ENCODE measurements at regions not wholly inside any gene's neighbourhood (a gene's known extent, or its start where the extent isn't known, plus 50 kb on each side); places are given as distances from the start of the nearest gene placed in this dataset.
A peak's percentile ranks its signal among the peaks of the same experiment; 100 is the strongest.
"Not testable (repeated sequence)": the region's sequence is repeated elsewhere in the genome, so short reads cannot be mapped to it uniquely, and the experiment has no call there.

GRCh38 chr1:65605621-65606020, 185.2 kb downstream of the LEPR start:
- DNase-seq (ENCODE audit: low read depth) = peak; percentile 18
- TF ChIP-seq POLR2A (IDR thresholded peaks at IDR 0.05; ENCODE audit: extremely low read depth, insufficient read length) (no peak), MYC (IDR thresholded peaks at IDR 0.05; ENCODE audit: low read depth, low read length) (no peak), CTCF (IDR thresholded peaks at IDR 0.05; ENCODE audit: low read depth, low read length) (no peak), MAX (IDR thresholded peaks at IDR 0.05; ENCODE audit: low read depth, low read length) (no peak)

GRCh38 chr1:65606426-65606825, 186.0 kb downstream of the LEPR start:
- no peak overlapping the region for H3K4me3 ChIP-seq (ENCODE audit: low read depth, low read length)
- no peak for TF ChIP-seq POLR2A (IDR thresholded peaks at IDR 0.05; ENCODE audit: extremely low read depth, insufficient read length)
- no peak for TF ChIP-seq MYC (IDR thresholded peaks at IDR 0.05; ENCODE audit: low read depth, low read length)
- TF ChIP-seq CTCF (IDR thresholded peaks at IDR 0.05; ENCODE audit: low read depth, low read length) = no peak
- TF ChIP-seq MAX (IDR thresholded peaks at IDR 0.05; ENCODE audit: low read depth, low read length) = no peak
- no peak for DNase-seq (ENCODE audit: low read depth)

More at GRCh38 chr1:65605621-65606020, 185.2 kb downstream of the LEPR start:
- H3K4me3 ChIP-seq (ENCODE audit: low read depth, low read length) = no peak overlapping the region

GRCh38 chr1:65613884-65614283, 178.8 kb upstream of the PDE4B start:
- TF ChIP-seq MAX (IDR thresholded peaks at IDR 0.05; ENCODE audit: low read depth, low read length) (no peak), CTCF (IDR thresholded peaks at IDR 0.05; ENCODE audit: low read depth, low read length) (no peak), POLR2A (IDR thresholded peaks at IDR 0.05; ENCODE audit: extremely low read depth, insufficient read length) (no peak), MYC (IDR thresholded peaks at IDR 0.05; ENCODE audit: low read depth, low read length) (no peak)
- no peak for DNase-seq (ENCODE audit: low read depth)
- no peak overlapping the region for H3K4me3 ChIP-seq (ENCODE audit: low read depth, low read length)

- DNase-seq (ENCODE audit: low read depth) = no peak
- no peak overlapping the region for H3K4me3 ChIP-seq (ENCODE audit: low read depth, low read length)
These were observed 176.8 kb upstream of the PDE4B start for GRCh38 chr1:65615859-65616258.

GRCh38 chr1:65621721-65622120, 171.0 kb upstream of the PDE4B start:
- not testable (repeated sequence) for DNase-seq (ENCODE audit: low read depth); H3K4me3 ChIP-seq (ENCODE audit: low read depth, low read length)

More at GRCh38 chr1:65615859-65616258, 176.8 kb upstream of the PDE4B start:
- TF ChIP-seq CTCF (IDR thresholded peaks at IDR 0.05; ENCODE audit: low read depth, low read length) (no peak), POLR2A (IDR thresholded peaks at IDR 0.05; ENCODE audit: extremely low read depth, insufficient read length) (no peak), MAX (IDR thresholded peaks at IDR 0.05; ENCODE audit: low read depth, low read length) (no peak), MYC (IDR thresholded peaks at IDR 0.05; ENCODE audit: low read depth, low read length) (no peak)

GRCh38 chr1:65623895-65624294, 168.8 kb upstream of the PDE4B start:
- no peak for DNase-seq (ENCODE audit: low read depth)
- no peak overlapping the region for H3K4me3 ChIP-seq (ENCODE audit: low read depth, low read length)
- TF ChIP-seq MYC (IDR thresholded peaks at IDR 0.05; ENCODE audit: low read depth, low read length) = no peak
- no peak for TF ChIP-seq MAX (IDR thresholded peaks at IDR 0.05; ENCODE audit: low read depth, low read length)
- no peak for TF ChIP-seq POLR2A (IDR thresholded peaks at IDR 0.05; ENCODE audit: extremely low read depth, insufficient read length)

- no peak overlapping the region for H3K4me3 ChIP-seq (ENCODE audit: low read depth, low read length)
- no peak for DNase-seq (ENCODE audit: low read depth)
- TF ChIP-seq POLR2A (IDR thresholded peaks at IDR 0.05; ENCODE audit: extremely low read depth, insufficient read length) (no peak), MAX (IDR thresholded peaks at IDR 0.05; ENCODE audit: low read depth, low read length) (no peak), MYC (IDR thresholded peaks at IDR 0.05; ENCODE audit: low read depth, low read length) (no peak), CTCF (IDR thresholded peaks at IDR 0.05; ENCODE audit: low read depth, low read length) (no peak)
These were observed 167.2 kb upstream of the PDE4B start for GRCh38 chr1:65625528-65625927.

Measured in NB4 (cell line).